ENCODE measurements at regions not wholly inside any gene's neighbourhood (a gene's known extent, or its start where the extent isn't known, plus 50 kb on each side); places are given as distances from the start of the nearest gene placed in this dataset.

GRCh38 chr15:29541309-29541708 lies 271.7 kb upstream of the NSMCE3 start:
- no peaks in the 10 kb centered on the region for H3K27me3 ChIP-seq (ENCODE audit: control insufficient read depth, insufficient read depth, low read length)
- H3K36me3 ChIP-seq (ENCODE audit: control insufficient read depth, insufficient read depth, low read length): no peaks in the 10 kb centered on the region
- H3K4me1 ChIP-seq (ENCODE audit: control insufficient read depth, insufficient read depth, low read length): no peaks in the 10 kb centered on the region
- no peak overlapping the region for H3K9ac ChIP-seq (ENCODE audit: low read length)
- no peak overlapping the region for H3K27ac ChIP-seq (ENCODE audit: low read depth, low read length)
- no peak overlapping the region for H3K4me3 ChIP-seq (ENCODE audit: low read length)

GRCh38 chr15:29540479-29540878 lies 270.9 kb upstream of the NSMCE3 start:
- no peak overlapping the region for H3K4me3 ChIP-seq (ENCODE audit: low read length)
- H3K27ac ChIP-seq (ENCODE audit: low read depth, low read length): no peak overlapping the region
- no peak overlapping the region for H3K9ac ChIP-seq (ENCODE audit: low read length)
- no peaks in the 10 kb centered on the region for H3K36me3 ChIP-seq (ENCODE audit: control insufficient read depth, insufficient read depth, low read length)
- no peaks in the 10 kb centered on the region for H3K27me3 ChIP-seq (ENCODE audit: control insufficient read depth, insufficient read depth, low read length)
- H3K4me1 ChIP-seq (ENCODE audit: control insufficient read depth, insufficient read depth, low read length): no peaks in the 10 kb centered on the region

- no peak overlapping the region for H3K9ac ChIP-seq (ENCODE audit: low read length)
- no peak overlapping the region for H3K4me3 ChIP-seq (ENCODE audit: low read length)
- H3K27me3 ChIP-seq (ENCODE audit: control insufficient read depth, insufficient read depth, low read length): no peaks in the 10 kb centered on the region
- no peaks in the 10 kb centered on the region for H3K36me3 ChIP-seq (ENCODE audit: control insufficient read depth, insufficient read depth, low read length)
- no peak overlapping the region for H3K27ac ChIP-seq (ENCODE audit: low read depth, low read length)
- H3K4me1 ChIP-seq (ENCODE audit: control insufficient read depth, insufficient read depth, low read length): no peaks in the 10 kb centered on the region
Measured at GRCh38 chr15:29539736-29540135, 270.1 kb upstream of the NSMCE3 start.

GRCh38 chr15:29538044-29538443 lies 268.4 kb upstream of the NSMCE3 start:
- H3K27ac ChIP-seq (ENCODE audit: low read depth, low read length): no peak overlapping the region
- H3K4me1 ChIP-seq (ENCODE audit: control insufficient read depth, insufficient read depth, low read length): no peaks in the 10 kb centered on the region
- H3K27me3 ChIP-seq (ENCODE audit: control insufficient read depth, insufficient read depth, low read length): no peaks in the 10 kb centered on the region
- no peak overlapping the region for H3K9ac ChIP-seq (ENCODE audit: low read length)
- no peaks in the 10 kb centered on the region for H3K36me3 ChIP-seq (ENCODE audit: control insufficient read depth, insufficient read depth, low read length)
- no peak overlapping the region for H3K4me3 ChIP-seq (ENCODE audit: low read length)

GRCh38 chr15:29535952-29536351 lies 266.3 kb upstream of the NSMCE3 start:
- Histone ChIP-seq H3K36me3 (ENCODE audit: control insufficient read depth, insufficient read depth, low read length) (no peaks in the 10 kb centered on the region), H3K27me3 (ENCODE audit: control insufficient read depth, insufficient read depth, low read length) (no peaks in the 10 kb centered on the region), H3K4me1 (ENCODE audit: control insufficient read depth, insufficient read depth, low read length) (no peaks in the 10 kb centered on the region), H3K4me3 (ENCODE audit: low read length) (no peak overlapping the region), H3K27ac (ENCODE audit: low read depth, low read length) (no peak overlapping the region), H3K9ac (ENCODE audit: low read length) (no peak overlapping the region)

- Histone ChIP-seq H3K4me3 (ENCODE audit: low read length) (no peak overlapping the region), H3K27ac (ENCODE audit: low read depth, low read length) (no peak overlapping the region), H3K4me1 (ENCODE audit: control insufficient read depth, insufficient read depth, low read length) (no peaks in the 10 kb centered on the region), H3K9ac (ENCODE audit: low read length) (no peak overlapping the region), H3K27me3 (ENCODE audit: control insufficient read depth, insufficient read depth, low read length) (no peaks in the 10 kb centered on the region), H3K36me3 (ENCODE audit: control insufficient read depth, insufficient read depth, low read length) (no peaks in the 10 kb centered on the region)
Measured at GRCh38 chr15:29534378-29534777, 264.8 kb upstream of the NSMCE3 start.

GRCh38 chr15:29533647-29534046 lies 264.0 kb upstream of the NSMCE3 start:
- H3K4me1 ChIP-seq (ENCODE audit: control insufficient read depth, insufficient read depth, low read length): no peaks in the 10 kb centered on the region
- H3K4me3 ChIP-seq (ENCODE audit: low read length): no peak overlapping the region
- H3K27me3 ChIP-seq (ENCODE audit: control insufficient read depth, insufficient read depth, low read length): no peaks in the 10 kb centered on the region
- no peaks in the 10 kb centered on the region for H3K36me3 ChIP-seq (ENCODE audit: control insufficient read depth, insufficient read depth, low read length)
- no peak overlapping the region for H3K9ac ChIP-seq (ENCODE audit: low read length)
- H3K27ac ChIP-seq (ENCODE audit: low read depth, low read length): no peak overlapping the region

GRCh38 chr15:29532296-29532695 lies 262.7 kb upstream of the NSMCE3 start:
- Histone ChIP-seq H3K4me1 (ENCODE audit: control insufficient read depth, insufficient read depth, low read length) (no peaks in the 10 kb centered on the region), H3K4me3 (ENCODE audit: low read length) (no peak overlapping the region), H3K27me3 (ENCODE audit: control insufficient read depth, insufficient read depth, low read length) (no peaks in the 10 kb centered on the region), H3K36me3 (ENCODE audit: control insufficient read depth, insufficient read depth, low read length) (no peaks in the 10 kb centered on the region), H3K27ac (ENCODE audit: low read depth, low read length) (no peak overlapping the region), H3K9ac (ENCODE audit: low read length) (no peak overlapping the region)

GRCh38 chr15:29530966-29531365 lies 261.3 kb upstream of the NSMCE3 start:
- Histone ChIP-seq H3K27me3 (ENCODE audit: control insufficient read depth, insufficient read depth, low read length) (no peaks in the 10 kb centered on the region), H3K36me3 (ENCODE audit: control insufficient read depth, insufficient read depth, low read length) (no peaks in the 10 kb centered on the region), H3K4me3 (ENCODE audit: low read length) (no peak overlapping the region)

GRCh38 chr15:29529043-29529442 lies 259.4 kb upstream of the NSMCE3 start:
- no peaks in the 10 kb centered on the region for H3K36me3 ChIP-seq (ENCODE audit: control insufficient read depth, insufficient read depth, low read length)
- H3K27ac ChIP-seq (ENCODE audit: low read depth, low read length): no peak overlapping the region
- H3K9ac ChIP-seq (ENCODE audit: low read length): no peak overlapping the region
- no peak overlapping the region for H3K4me3 ChIP-seq (ENCODE audit: low read length)
- H3K4me1 ChIP-seq (ENCODE audit: control insufficient read depth, insufficient read depth, low read length): no peaks in the 10 kb centered on the region
- H3K27me3 ChIP-seq (ENCODE audit: control insufficient read depth, insufficient read depth, low read length): no peaks in the 10 kb centered on the region

More at GRCh38 chr15:29530966-29531365, 261.3 kb upstream of the NSMCE3 start:
- Histone ChIP-seq H3K27ac (ENCODE audit: low read depth, low read length) (no peak overlapping the region), H3K9ac (ENCODE audit: low read length) (no peak overlapping the region), H3K4me1 (ENCODE audit: control insufficient read depth, insufficient read depth, low read length) (no peaks in the 10 kb centered on the region)

- Histone ChIP-seq H3K27me3 (ENCODE audit: control insufficient read depth, insufficient read depth, low read length) (no peaks in the 10 kb centered on the region), H3K4me1 (ENCODE audit: control insufficient read depth, insufficient read depth, low read length) (no peaks in the 10 kb centered on the region), H3K27ac (ENCODE audit: low read depth, low read length) (no peak overlapping the region), H3K9ac (ENCODE audit: low read length) (no peak overlapping the region), H3K4me3 (ENCODE audit: low read length) (no peak overlapping the region), H3K36me3 (ENCODE audit: control insufficient read depth, insufficient read depth, low read length) (no peaks in the 10 kb centered on the region)
Measured at GRCh38 chr15:29528276-29528675, 258.7 kb upstream of the NSMCE3 start.

- no peak overlapping the region for H3K27ac ChIP-seq (ENCODE audit: low read depth, low read length)
- H3K4me3 ChIP-seq (ENCODE audit: low read length): no peak overlapping the region
- no peak overlapping the region for H3K9ac ChIP-seq (ENCODE audit: low read length)
- H3K36me3 ChIP-seq (ENCODE audit: control insufficient read depth, insufficient read depth, low read length): no peaks in the 10 kb centered on the region
- H3K4me1 ChIP-seq (ENCODE audit: control insufficient read depth, insufficient read depth, low read length): no peaks in the 10 kb centered on the region
- H3K27me3 ChIP-seq (ENCODE audit: control insufficient read depth, insufficient read depth, low read length): no peaks in the 10 kb centered on the region
Measured at GRCh38 chr15:29526802-29527201, 257.2 kb upstream of the NSMCE3 start.

- no peaks in the 10 kb centered on the region for H3K27me3 ChIP-seq (ENCODE audit: control insufficient read depth, insufficient read depth, low read length)
- H3K36me3 ChIP-seq (ENCODE audit: control insufficient read depth, insufficient read depth, low read length): no peaks in the 10 kb centered on the region
- no peak overlapping the region for H3K27ac ChIP-seq (ENCODE audit: low read depth, low read length)
- no peaks in the 10 kb centered on the region for H3K4me1 ChIP-seq (ENCODE audit: control insufficient read depth, insufficient read depth, low read length)
- H3K9ac ChIP-seq (ENCODE audit: low read length): no peak overlapping the region
- no peak overlapping the region for H3K4me3 ChIP-seq (ENCODE audit: low read length)
Measured at GRCh38 chr15:29522373-29523276, 253.0 kb upstream of the NSMCE3 start.

Data from rectal smooth muscle tissue (tissue), 1 donor.